ENCODE measurements at regions not wholly inside any gene's neighbourhood (a gene's known extent, or its start where the extent isn't known, plus 50 kb on each side); places are given as distances from the start of the nearest gene placed in this dataset.
A peak's percentile ranks its signal among the peaks of the same experiment; 100 is the strongest.

DNA sequence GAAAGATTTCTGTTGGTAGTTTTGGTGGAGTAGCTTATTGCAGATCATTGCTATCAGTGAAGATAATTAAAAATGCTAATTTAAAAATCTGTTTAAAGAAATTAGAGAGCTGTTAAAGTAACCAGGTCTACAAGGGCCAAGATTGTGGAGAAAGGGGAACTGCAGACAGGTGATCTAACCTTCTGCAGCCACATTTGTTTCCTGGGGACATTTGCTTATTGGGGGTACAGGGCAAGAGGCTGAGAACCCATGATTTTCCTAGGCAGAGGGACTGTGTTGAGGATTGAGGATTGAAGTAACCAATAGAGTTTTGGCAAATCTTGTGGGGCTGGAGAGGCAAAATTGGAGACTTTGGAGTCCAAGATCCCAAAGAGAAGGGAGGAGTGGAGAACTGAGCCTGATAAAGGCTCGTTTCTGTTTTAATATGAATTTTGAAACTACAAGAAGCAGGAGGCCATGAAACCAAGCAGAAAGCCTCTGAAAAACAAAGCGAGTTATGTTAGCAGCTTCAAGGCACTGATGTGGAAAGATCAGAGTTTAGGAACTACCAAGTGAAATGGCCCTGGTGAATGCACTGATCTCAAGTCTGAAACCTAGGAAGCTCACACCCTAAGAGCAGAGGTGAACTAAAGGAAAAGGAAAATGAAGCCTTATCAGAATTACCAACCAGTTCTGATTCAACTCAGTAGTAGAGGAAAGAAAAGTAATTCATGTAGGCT lies 219.8 kb upstream of the C9orf72 start:
- Histone ChIP-seq H2BK120ac (ENCODE audit: low read depth, low read length) (no peak overlapping the region), H3K27me3 (ENCODE audit: control insufficient read depth in 1 of 2, insufficient read depth in 1 of 2, low read length in 2 of 2) (no peaks in the 10 kb centered on the region), H2AFZ (ENCODE audit: low read depth, low read length) (no peak overlapping the region), H3K36me3 (ENCODE audit: control insufficient read depth in 1 of 2, insufficient read depth in 2 of 2, low read depth in 1 of 2, low read length in 2 of 2) (no peaks in the 10 kb centered on the region), H4K91ac (ENCODE audit: low read length) (no peak overlapping the region), H3K79me1 (replicated peaks; ENCODE audit: low read length, poor library complexity, severe bottlenecking) (no peaks in the 10 kb centered on the region), H2AK5ac (ENCODE audit: low read length, severe bottlenecking) (peak overlapping the region; percentile 70), H2BK15ac (ENCODE audit: low read depth, poor library complexity, severe bottlenecking) (no peak overlapping the region), H3K4me2 (ENCODE audit: low read length, poor library complexity, severe bottlenecking) (no peak overlapping the region), H3K14ac (ENCODE audit: low read length in 2 of 2) (no peak overlapping the region), H3K9me3 (ENCODE audit: control insufficient read depth, low read length) (no peaks in the 10 kb centered on the region), H3K4ac (ENCODE audit: low read depth in 1 of 2, low read length in 2 of 2) (no peak overlapping the region), H3K18ac (ENCODE audit: low read depth in 1 of 2, low read length in 2 of 2) (no peak overlapping the region), H2BK5ac (ENCODE audit: low read depth, low read length, poor library complexity, severe bottlenecking) (no peak overlapping the region), H3K9ac (ENCODE audit: low read length) (no peak overlapping the region), H4K8ac (ENCODE audit: low read length) (no peak overlapping the region), H2BK12ac (ENCODE audit: low read length in 2 of 2) (no peak overlapping the region), H3K23ac (ENCODE audit: low read length in 2 of 2) (no peak overlapping the region), H3K4me1 (ENCODE audit: control insufficient read depth, insufficient read depth, low read depth, low read length) (no peaks in the 10 kb centered on the region), H3K4me3 (ENCODE audit: insufficient read depth in 1 of 2, low read depth in 1 of 2, low read length in 2 of 2) (no peak overlapping the region), H3K27ac (ENCODE audit: low read length, poor library complexity, severe bottlenecking) (no peak overlapping the region)
- DNase-seq, result no peak
- WGBS, result 76% methylated on average over 2 of the region's 2 CpGs

DNA sequence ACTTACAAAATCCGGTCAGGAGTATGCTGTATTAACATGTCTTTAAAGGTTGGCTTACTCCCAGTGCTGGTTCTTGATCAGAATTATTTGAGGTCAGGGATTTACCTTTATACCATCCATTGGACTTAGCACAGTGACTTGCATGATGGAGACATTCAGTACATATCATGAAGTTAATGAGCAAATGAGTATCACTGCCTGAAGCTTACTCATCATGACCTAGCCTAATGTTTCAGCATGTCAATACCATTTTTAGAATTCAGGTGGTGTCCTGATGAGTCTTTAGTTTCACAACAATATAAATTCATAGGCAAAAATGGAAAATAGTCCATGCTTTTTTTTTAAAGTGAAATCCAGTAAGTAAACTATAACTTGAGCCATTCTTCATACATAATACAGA lies 226.0 kb upstream of the C9orf72 start:
- no peak overlapping the region for H2BK15ac ChIP-seq (ENCODE audit: low read depth, poor library complexity, severe bottlenecking)
- no peak overlapping the region for H4K8ac ChIP-seq (ENCODE audit: low read length)
- H3K27me3 ChIP-seq (ENCODE audit: control insufficient read depth in 1 of 2, insufficient read depth in 1 of 2, low read length in 2 of 2), result no peaks in the 10 kb centered on the region
- WGBS, result 86% methylated on average over 1 of the region's 1 CpG
- no peak overlapping the region for H3K14ac ChIP-seq (ENCODE audit: low read length in 2 of 2)
- H3K4ac ChIP-seq (ENCODE audit: low read depth in 1 of 2, low read length in 2 of 2), result no peak overlapping the region
- no peak overlapping the region for H4K91ac ChIP-seq (ENCODE audit: low read length)
- H2BK120ac ChIP-seq (ENCODE audit: low read depth, low read length), result no peak overlapping the region
- H3K79me1 ChIP-seq (replicated peaks; ENCODE audit: low read length, poor library complexity, severe bottlenecking), result no peaks in the 10 kb centered on the region
- no peak overlapping the region for H3K27ac ChIP-seq (ENCODE audit: low read length, poor library complexity, severe bottlenecking)
- H3K9ac ChIP-seq (ENCODE audit: low read length), result no peak overlapping the region
- H3K4me1 ChIP-seq (ENCODE audit: control insufficient read depth, insufficient read depth, low read depth, low read length), result no peaks in the 10 kb centered on the region
- no peak overlapping the region for H3K18ac ChIP-seq (ENCODE audit: low read depth in 1 of 2, low read length in 2 of 2)
- DNase-seq, result no peak
- H3K23ac ChIP-seq (ENCODE audit: low read length in 2 of 2), result no peak overlapping the region
- no peak overlapping the region for H3K4me3 ChIP-seq (ENCODE audit: insufficient read depth in 1 of 2, low read depth in 1 of 2, low read length in 2 of 2)
- no peak overlapping the region for H2AK5ac ChIP-seq (ENCODE audit: low read length, severe bottlenecking)
- H3K9me3 ChIP-seq (ENCODE audit: control insufficient read depth, low read length), result no peaks in the 10 kb centered on the region
- no peak overlapping the region for H2BK12ac ChIP-seq (ENCODE audit: low read length in 2 of 2)
- H3K4me2 ChIP-seq (ENCODE audit: low read length, poor library complexity, severe bottlenecking), result no peak overlapping the region
- no peaks in the 10 kb centered on the region for H3K36me3 ChIP-seq (ENCODE audit: control insufficient read depth in 1 of 2, insufficient read depth in 2 of 2, low read depth in 1 of 2, low read length in 2 of 2)
- H2AFZ ChIP-seq (ENCODE audit: low read depth, low read length), result no peak overlapping the region
- H2BK5ac ChIP-seq (ENCODE audit: low read depth, low read length, poor library complexity, severe bottlenecking), result no peak overlapping the region

DNA sequence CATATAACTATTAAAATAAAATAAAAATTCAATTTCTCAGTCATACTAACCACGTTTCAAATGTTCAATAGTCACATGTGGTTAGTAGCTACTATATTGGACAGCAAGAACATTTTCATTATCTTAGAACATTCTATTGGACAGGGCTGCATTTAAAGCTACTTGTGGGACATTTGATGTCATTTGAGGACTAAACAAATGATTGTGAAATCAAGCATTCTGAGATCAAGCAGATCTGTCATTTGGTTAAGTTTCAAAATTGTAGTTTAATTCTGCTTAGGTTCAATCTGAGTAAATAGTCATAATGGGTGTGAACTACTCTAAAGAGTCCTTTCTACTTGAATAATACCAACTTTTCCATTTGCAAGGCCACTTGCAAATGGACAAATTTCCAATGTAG lies 226.9 kb upstream of the C9orf72 start:
- no peak overlapping the region for H3K4me2 ChIP-seq (ENCODE audit: low read length, poor library complexity, severe bottlenecking)
- H3K23ac ChIP-seq (ENCODE audit: low read length in 2 of 2), result no peak overlapping the region
- H3K79me1 ChIP-seq (replicated peaks; ENCODE audit: low read length, poor library complexity, severe bottlenecking), result no peaks in the 10 kb centered on the region
- H3K27me3 ChIP-seq (ENCODE audit: control insufficient read depth in 1 of 2, insufficient read depth in 1 of 2, low read length in 2 of 2), result no peaks in the 10 kb centered on the region
- DNase-seq, result no peak
- H3K9ac ChIP-seq (ENCODE audit: low read length), result no peak overlapping the region
- H3K14ac ChIP-seq (ENCODE audit: low read length in 2 of 2), result no peak overlapping the region
- no peak overlapping the region for H2BK5ac ChIP-seq (ENCODE audit: low read depth, low read length, poor library complexity, severe bottlenecking)
- H3K18ac ChIP-seq (ENCODE audit: low read depth in 1 of 2, low read length in 2 of 2), result no peak overlapping the region
- no peak overlapping the region for H3K27ac ChIP-seq (ENCODE audit: low read length, poor library complexity, severe bottlenecking)
- no peak overlapping the region for H2AFZ ChIP-seq (ENCODE audit: low read depth, low read length)
- H2AK5ac ChIP-seq (ENCODE audit: low read length, severe bottlenecking), result no peak overlapping the region
- no peaks in the 10 kb centered on the region for H3K4me1 ChIP-seq (ENCODE audit: control insufficient read depth, insufficient read depth, low read depth, low read length)
- no CpG with 5 or more reads among the region's 1 CpG for WGBS
- H2BK120ac ChIP-seq (ENCODE audit: low read depth, low read length), result no peak overlapping the region
- H4K8ac ChIP-seq (ENCODE audit: low read length), result no peak overlapping the region
- no peak overlapping the region for H2BK15ac ChIP-seq (ENCODE audit: low read depth, poor library complexity, severe bottlenecking)
- no peak overlapping the region for H4K91ac ChIP-seq (ENCODE audit: low read length)
- no peak overlapping the region for H3K4me3 ChIP-seq (ENCODE audit: insufficient read depth in 1 of 2, low read depth in 1 of 2, low read length in 2 of 2)
- no peaks in the 10 kb centered on the region for H3K36me3 ChIP-seq (ENCODE audit: control insufficient read depth in 1 of 2, insufficient read depth in 2 of 2, low read depth in 1 of 2, low read length in 2 of 2)
- H2BK12ac ChIP-seq (ENCODE audit: low read length in 2 of 2), result no peak overlapping the region
- no peaks in the 10 kb centered on the region for H3K9me3 ChIP-seq (ENCODE audit: control insufficient read depth, low read length)
- H3K4ac ChIP-seq (ENCODE audit: low read depth in 1 of 2, low read length in 2 of 2), result no peak overlapping the region

DNA sequence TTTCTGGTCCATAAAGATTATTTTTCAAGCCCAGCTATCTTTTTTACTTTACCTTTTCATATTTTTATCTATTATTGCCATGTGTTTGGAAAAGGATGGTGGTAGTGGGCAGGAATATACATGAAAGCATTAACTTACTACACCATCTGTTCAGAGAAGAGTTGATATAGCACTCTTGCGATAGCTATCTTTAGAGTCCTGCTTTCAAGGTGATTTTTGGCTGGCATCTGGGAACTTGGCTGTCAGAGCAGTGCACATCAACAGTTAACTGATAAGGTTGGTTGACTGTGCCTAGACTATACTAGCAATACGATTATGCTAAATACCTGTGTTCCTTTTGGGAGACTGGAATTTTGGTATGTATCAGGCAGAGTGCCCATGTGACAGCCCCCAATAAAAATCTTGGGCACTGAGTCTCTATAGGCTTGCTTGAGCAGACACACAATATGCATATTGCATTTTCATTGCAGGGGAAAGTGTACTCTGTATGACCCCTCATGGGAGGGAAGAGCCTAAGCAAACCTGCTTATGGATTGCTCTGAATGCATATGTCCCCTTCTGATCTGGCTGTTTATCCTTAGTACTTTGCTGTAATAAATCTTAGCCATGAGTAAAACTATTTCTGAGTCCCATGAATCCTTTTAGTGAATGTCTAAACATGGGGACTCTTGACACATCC lies 227.6 kb upstream of the C9orf72 start:
- Histone ChIP-seq H3K9me3 (ENCODE audit: control insufficient read depth, low read length) (no peaks in the 10 kb centered on the region), H2BK120ac (ENCODE audit: low read depth, low read length) (no peak overlapping the region), H2BK15ac (ENCODE audit: low read depth, poor library complexity, severe bottlenecking) (no peak overlapping the region), H3K9ac (ENCODE audit: low read length) (no peak overlapping the region), H3K27me3 (ENCODE audit: control insufficient read depth in 1 of 2, insufficient read depth in 1 of 2, low read length in 2 of 2) (no peaks in the 10 kb centered on the region), H3K4me1 (ENCODE audit: control insufficient read depth, insufficient read depth, low read depth, low read length) (no peaks in the 10 kb centered on the region), H3K4me2 (ENCODE audit: low read length, poor library complexity, severe bottlenecking) (no peak overlapping the region), H4K8ac (ENCODE audit: low read length) (no peak overlapping the region), H4K91ac (ENCODE audit: low read length) (no peak overlapping the region), H3K14ac (ENCODE audit: low read length in 2 of 2) (no peak overlapping the region), H2BK5ac (ENCODE audit: low read depth, low read length, poor library complexity, severe bottlenecking) (no peak overlapping the region), H2AK5ac (ENCODE audit: low read length, severe bottlenecking) (no peak overlapping the region), H2AFZ (ENCODE audit: low read depth, low read length) (no peak overlapping the region), H3K23ac (ENCODE audit: low read length in 2 of 2) (no peak overlapping the region), H3K79me1 (replicated peaks; ENCODE audit: low read length, poor library complexity, severe bottlenecking) (no peaks in the 10 kb centered on the region), H3K27ac (ENCODE audit: low read length, poor library complexity, severe bottlenecking) (no peak overlapping the region), H3K4me3 (ENCODE audit: insufficient read depth in 1 of 2, low read depth in 1 of 2, low read length in 2 of 2) (no peak overlapping the region), H3K18ac (ENCODE audit: low read depth in 1 of 2, low read length in 2 of 2) (no peak overlapping the region), H3K36me3 (ENCODE audit: control insufficient read depth in 1 of 2, insufficient read depth in 2 of 2, low read depth in 1 of 2, low read length in 2 of 2) (no peaks in the 10 kb centered on the region), H3K4ac (ENCODE audit: low read depth in 1 of 2, low read length in 2 of 2) (no peak overlapping the region), H2BK12ac (ENCODE audit: low read length in 2 of 2) (no peak overlapping the region)
- WGBS, result 92% methylated on average over 2 of the region's 2 CpGs
- DNase-seq, result no peak
